KMS-11 (cell line): ENCODE measurements at regions not wholly inside any gene's neighbourhood (a gene's known extent, or its start where the extent isn't known, plus 50 kb on each side); places are given as distances from the start of the nearest gene placed in this dataset.
"Not testable (repeated sequence)": the region's sequence is repeated elsewhere in the genome, so short reads cannot be mapped to it uniquely, and the experiment has no call there.

Experiments used
- H2AFZ ChIP-seq: fragments of 200-600 bp; sonication (generic); 2 replicates; pipeline ENCODE4 v1.6.1; 2016; ENCODE audit warnings: antibody characterized with exemption, mixed run types, low read depth
- H3K27ac ChIP-seq: fragments of 200-600 bp; sonication (generic); 2 replicates; pipeline ENCODE4 v1.6.1; 2016; ENCODE audit warnings: mild to moderate bottlenecking, mixed run types
- H3K27me3 ChIP-seq: fragments of 200-600 bp; sonication (generic); 2 replicates; pipeline ENCODE4 v1.6.1; 2017; ENCODE audit warnings: mild to moderate bottlenecking, low read depth, mixed run types, moderate library complexity; ENCODE audit not compliant: insufficient read depth
- H3K36me3 ChIP-seq: fragments of 200-600 bp; sonication (generic); 2 replicates; pipeline ENCODE4 v1.6.1; 2017; ENCODE audit warnings: mild to moderate bottlenecking, mixed run types; ENCODE audit not compliant: insufficient read depth
- H3K4me1 ChIP-seq: fragments of 200-600 bp; sonication (generic); 2 replicates; pipeline ENCODE4 v1.6.1; 2016; ENCODE audit warnings: mild to moderate bottlenecking, low read depth, mixed run types; ENCODE audit not compliant: poor library complexity, severe bottlenecking
- H3K4me2 ChIP-seq: fragments of 200-600 bp; sonication (generic); 2 replicates; pipeline ENCODE4 v1.7.0; 2016; ENCODE audit warnings: mild to moderate bottlenecking, mixed run types
- H3K4me3 ChIP-seq: fragments of 200-600 bp; sonication (generic); IDR thresholded peaks from 2 replicates; pipeline ENCODE4 v1.6.1; 2017; ENCODE audit warnings: low read depth, low read length, mixed read lengths; ENCODE audit not compliant: insufficient read depth
- H3K79me2 ChIP-seq: fragments of 200-600 bp; sonication (generic); 2 replicates; pipeline ENCODE4 v1.6.1; 2016; ENCODE audit warnings: low read depth, mixed run types; ENCODE audit not compliant: insufficient read depth
- H3K9ac ChIP-seq: fragments of 200-600 bp; sonication (generic); 2 replicates; pipeline ENCODE4 v1.6.1; 2016; ENCODE audit warnings: mild to moderate bottlenecking, mixed run types
- H4K20me1 ChIP-seq: fragments of 200-600 bp; sonication (generic); 2 replicates; pipeline ENCODE4 v1.6.1; 2016; ENCODE audit warnings: mild to moderate bottlenecking, mixed run types; ENCODE audit not compliant: insufficient read depth
- TF ChIP-seq, protein P1 (sequence below): fragments of 200-600 bp; sonication (generic); conservative IDR thresholded peaks from 2 replicates; pipeline ENCODE4 v1.6.1; 2017; ENCODE audit warnings: low read depth, mild to moderate bottlenecking, antibody characterized with exemption, low read length, moderate library complexity, mixed read lengths

DNA sequence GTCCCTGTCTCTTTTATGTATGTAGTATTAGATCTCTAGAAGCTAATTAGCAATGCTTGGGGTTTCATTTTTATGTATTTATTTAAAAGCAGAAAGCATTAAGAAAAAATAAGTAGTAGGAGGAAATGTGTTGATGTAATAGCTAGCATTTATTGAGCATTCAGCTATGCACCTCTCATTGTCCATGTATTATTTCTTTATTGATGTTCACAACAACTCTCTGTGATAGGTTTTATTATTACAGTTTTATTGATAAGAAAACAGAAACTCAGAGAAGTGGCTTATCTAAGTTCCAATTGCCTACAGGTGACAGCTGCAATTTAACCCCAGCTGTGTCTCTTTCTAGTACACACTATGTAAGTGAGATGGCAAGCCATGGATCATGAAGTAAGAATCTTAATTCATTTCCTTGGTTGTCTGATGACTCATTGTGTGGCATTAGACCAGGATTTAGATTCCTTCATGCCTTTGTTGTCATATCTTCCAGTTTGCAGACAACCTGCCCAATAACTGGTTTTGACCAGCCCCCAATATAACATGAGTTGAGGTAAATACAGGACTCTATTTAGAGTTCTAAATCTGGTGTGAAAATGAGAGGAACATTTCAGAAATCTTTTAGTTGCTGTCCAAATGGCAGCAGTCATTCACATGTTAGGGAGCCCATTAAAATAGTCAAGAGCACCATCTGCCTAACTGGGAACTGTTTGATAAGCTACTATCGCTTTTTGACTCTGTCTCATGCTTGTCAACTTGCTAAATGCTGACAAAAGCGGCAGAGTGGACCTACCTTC is 170.8 kb upstream of the PHACTR1 start:
- Histone ChIP-seq H3K27me3 (no peaks in the 10 kb centered on the region), H4K20me1 (no peaks in the 10 kb centered on the region), H3K4me1 (no peaks in the 10 kb centered on the region), H3K79me2 (no peaks in the 10 kb centered on the region), H3K36me3 (no peaks in the 10 kb centered on the region), H3K27ac (no peak overlapping the region), H3K4me3 (no peak overlapping the region), H2AFZ (no peak overlapping the region), H3K9ac (no peak overlapping the region), H3K4me2 (no peak overlapping the region)
- TF ChIP-seq, protein P1, sequence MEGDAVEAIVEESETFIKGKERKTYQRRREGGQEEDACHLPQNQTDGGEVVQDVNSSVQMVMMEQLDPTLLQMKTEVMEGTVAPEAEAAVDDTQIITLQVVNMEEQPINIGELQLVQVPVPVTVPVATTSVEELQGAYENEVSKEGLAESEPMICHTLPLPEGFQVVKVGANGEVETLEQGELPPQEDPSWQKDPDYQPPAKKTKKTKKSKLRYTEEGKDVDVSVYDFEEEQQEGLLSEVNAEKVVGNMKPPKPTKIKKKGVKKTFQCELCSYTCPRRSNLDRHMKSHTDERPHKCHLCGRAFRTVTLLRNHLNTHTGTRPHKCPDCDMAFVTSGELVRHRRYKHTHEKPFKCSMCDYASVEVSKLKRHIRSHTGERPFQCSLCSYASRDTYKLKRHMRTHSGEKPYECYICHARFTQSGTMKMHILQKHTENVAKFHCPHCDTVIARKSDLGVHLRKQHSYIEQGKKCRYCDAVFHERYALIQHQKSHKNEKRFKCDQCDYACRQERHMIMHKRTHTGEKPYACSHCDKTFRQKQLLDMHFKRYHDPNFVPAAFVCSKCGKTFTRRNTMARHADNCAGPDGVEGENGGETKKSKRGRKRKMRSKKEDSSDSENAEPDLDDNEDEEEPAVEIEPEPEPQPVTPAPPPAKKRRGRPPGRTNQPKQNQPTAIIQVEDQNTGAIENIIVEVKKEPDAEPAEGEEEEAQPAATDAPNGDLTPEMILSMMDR: no peak

DNA sequence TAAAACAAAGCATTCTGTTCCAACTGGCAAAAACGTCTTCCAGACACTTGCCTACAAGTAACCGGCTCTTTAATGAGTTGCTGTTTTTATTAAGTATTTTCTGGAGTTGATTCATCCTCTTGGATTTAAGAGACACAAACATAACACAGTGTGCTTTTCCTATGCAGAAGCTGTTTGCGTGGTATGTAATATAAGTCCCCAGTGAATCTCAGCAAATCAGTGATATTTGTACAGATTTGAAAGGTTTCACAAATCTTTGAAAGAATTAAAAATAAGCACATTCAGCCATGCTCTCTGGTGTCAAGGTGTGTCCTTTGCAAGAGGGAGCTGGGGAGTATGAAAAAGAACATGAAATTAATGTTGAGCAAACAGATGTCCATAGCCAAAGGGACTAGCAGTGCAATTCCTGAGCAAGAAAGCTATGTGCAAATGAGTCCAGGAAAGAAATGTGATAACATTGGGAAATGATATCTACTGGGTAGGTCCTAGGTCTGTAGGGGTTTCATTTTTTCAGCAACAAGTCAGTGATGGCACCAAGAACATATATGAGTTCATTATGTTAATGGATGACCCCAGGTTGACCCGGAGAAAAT is 170.1 kb upstream of the PHACTR1 start:
- no peaks in the 10 kb centered on the region for H3K27me3 ChIP-seq
- no peak overlapping the region for H3K27ac ChIP-seq
- H3K4me2 ChIP-seq: no peak overlapping the region
- no peaks in the 10 kb centered on the region for H3K36me3 ChIP-seq
- no peak overlapping the region for H2AFZ ChIP-seq
- no peaks in the 10 kb centered on the region for H4K20me1 ChIP-seq
- no peak overlapping the region for H3K9ac ChIP-seq
- no peaks in the 10 kb centered on the region for H3K79me2 ChIP-seq
- H3K4me1 ChIP-seq: no peaks in the 10 kb centered on the region
- H3K4me3 ChIP-seq: no peak overlapping the region
- TF ChIP-seq, protein P1: no peak

DNA sequence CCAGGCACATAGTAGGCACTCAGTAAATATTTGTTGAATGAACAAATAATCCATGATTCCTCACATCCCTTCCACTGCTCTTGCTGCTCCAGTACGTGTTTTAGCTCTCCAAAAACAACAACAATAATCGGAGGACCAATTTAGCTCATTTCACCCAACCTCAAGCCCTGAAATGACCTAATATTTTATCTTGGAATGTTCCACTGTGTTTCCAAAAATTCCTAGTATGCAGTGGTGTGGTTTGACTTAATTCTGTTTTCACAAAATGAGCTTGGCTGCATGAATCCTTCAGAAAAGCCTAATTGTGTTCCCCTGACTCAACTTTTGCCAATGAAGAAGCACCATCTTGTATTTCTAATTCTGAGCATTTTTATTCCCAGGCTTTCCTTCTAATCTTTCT is 168.0 kb upstream of the PHACTR1 start:
- no peak overlapping the region for H3K27ac ChIP-seq
- no peaks in the 10 kb centered on the region for H3K36me3 ChIP-seq
- no peaks in the 10 kb centered on the region for H3K79me2 ChIP-seq
- no peak overlapping the region for H3K4me2 ChIP-seq
- no peaks in the 10 kb centered on the region for H3K27me3 ChIP-seq
- no peaks in the 10 kb centered on the region for H4K20me1 ChIP-seq
- no peak overlapping the region for H3K9ac ChIP-seq
- H3K4me3 ChIP-seq: no peak overlapping the region
- no peaks in the 10 kb centered on the region for H3K4me1 ChIP-seq
- TF ChIP-seq, protein P1: no peak
- H2AFZ ChIP-seq: no peak overlapping the region

DNA sequence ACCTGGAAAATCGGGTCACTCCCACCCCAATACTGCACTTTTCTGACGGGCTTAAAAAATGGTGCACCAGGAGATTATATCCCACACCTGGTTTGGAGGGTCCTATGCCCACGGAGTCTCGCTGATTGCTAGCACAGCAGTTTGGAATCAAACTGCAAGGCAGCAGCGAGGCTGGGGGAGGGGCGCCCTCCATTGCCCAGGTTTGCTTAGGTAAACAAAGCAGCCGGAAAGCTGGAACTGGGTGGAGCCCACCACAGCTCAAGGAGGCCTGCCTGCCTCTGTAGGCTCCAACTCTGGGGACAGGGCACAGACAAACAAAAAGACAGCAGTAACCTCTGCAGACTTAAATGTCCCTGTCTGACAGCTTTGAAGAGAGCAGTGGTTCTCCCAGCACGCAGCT is 167.1 kb upstream of the PHACTR1 start:
- H3K27me3 ChIP-seq, H3K9ac ChIP-seq, H2AFZ ChIP-seq, H3K4me2 ChIP-seq, H3K36me3 ChIP-seq, H3K4me3 ChIP-seq, H4K20me1 ChIP-seq, H3K4me1 ChIP-seq, H3K27ac ChIP-seq, H3K79me2 ChIP-seq: not testable (repeated sequence)

DNA sequence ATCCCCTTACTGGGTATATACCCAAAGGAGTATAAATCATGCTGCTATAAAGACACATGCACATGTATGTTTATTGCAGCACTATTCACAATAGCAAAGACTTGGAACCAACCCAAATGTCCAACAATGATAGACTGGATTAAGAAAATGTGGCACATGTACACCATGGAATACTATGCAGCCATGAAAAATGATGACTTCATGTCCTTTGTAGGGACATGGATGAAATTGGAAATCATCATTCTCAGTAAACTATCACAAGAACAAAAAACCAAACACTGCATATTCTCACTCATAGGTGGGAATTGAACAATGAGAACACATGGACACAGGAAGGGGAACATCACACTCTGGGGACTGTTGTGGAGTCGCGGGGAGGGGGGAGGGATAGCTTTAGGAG is 161.7 kb upstream of the PHACTR1 start:
- not testable (repeated sequence) for H3K27me3 ChIP-seq, H3K36me3 ChIP-seq, H3K4me3 ChIP-seq, H3K4me1 ChIP-seq, H3K4me2 ChIP-seq, H3K27ac ChIP-seq, H2AFZ ChIP-seq, H3K9ac ChIP-seq, H4K20me1 ChIP-seq, H3K79me2 ChIP-seq
